Chondrocyte (in vitro differentiated cells): ENCODE measurements at regions not wholly inside any gene's neighbourhood (a gene's known extent, or its start where the extent isn't known, plus 50 kb on each side); places are given as distances from the start of the nearest gene placed in this dataset.
A peak's percentile ranks its signal among the peaks of the same experiment; 100 is the strongest.

Source experiments
- DNase-seq: peaks from one replicate; pipeline ENCODE4 v3.0.0; 2021; ENCODE audit warnings: mixed read lengths, low spot score
- H3K27ac Mint-ChIP-seq: one replicate; pipeline ENCODE4 v1.8.0; 2021; ENCODE audit warnings: mild to moderate bottlenecking, moderate library complexity, mixed read lengths; ENCODE audit not compliant: unreplicated experiment
- H3K27me3 Mint-ChIP-seq: 2 replicates; pipeline ENCODE4 v1.8.0; 2021; ENCODE audit warnings: low read depth, mixed read lengths
- H3K36me3 Mint-ChIP-seq: 2 replicates; pipeline ENCODE4 v1.8.0; 2021; ENCODE audit warnings: low read depth, mixed read lengths
- H3K4me1 Mint-ChIP-seq: 2 replicates; pipeline ENCODE4 v1.8.0; 2021; ENCODE audit warnings: low read depth, mild to moderate bottlenecking, mixed read lengths
- H3K4me3 Mint-ChIP-seq: one replicate; pipeline ENCODE4 v1.8.0; 2021; ENCODE audit warnings: mild to moderate bottlenecking, moderate library complexity, mixed read lengths; ENCODE audit not compliant: unreplicated experiment
- H3K9me3 Mint-ChIP-seq: 2 replicates; pipeline ENCODE4 v1.8.0; 2021; ENCODE audit warnings: low read depth, mixed read lengths
- CTCF ChIP-seq: fragments of 200-600 bp; sonication (generic); IDR thresholded peaks from 2 replicates; pipeline ENCODE4 v1.5.0; 2021; ENCODE audit warnings: antibody characterized with exemption, mild to moderate bottlenecking, moderate library complexity

GRCh38 chr9:13990331-13990730 lies 323.6 kb downstream of the NFIB start:
- H3K4me1 Mint-ChIP-seq = peaks cover 14% of the 10 kb centered on the region
- H3K27me3 Mint-ChIP-seq = no peaks in the 10 kb centered on the region
- no peak for TF ChIP-seq CTCF
- no peak overlapping the region for H3K27ac Mint-ChIP-seq
- H3K9me3 Mint-ChIP-seq = peaks cover 8% of the 10 kb centered on the region
- no peak for DNase-seq
- H3K4me3 Mint-ChIP-seq = no peak overlapping the region
- no peaks in the 10 kb centered on the region for H3K36me3 Mint-ChIP-seq

- TF ChIP-seq CTCF = no peak
- Mint-ChIP-seq H3K4me1 (peaks cover 14% of the 10 kb centered on the region), H3K4me3 (no peak overlapping the region), H3K27me3 (no peaks in the 10 kb centered on the region), H3K9me3 (peaks cover 8% of the 10 kb centered on the region), H3K36me3 (no peaks in the 10 kb centered on the region), H3K27ac (no peak overlapping the region)
- no peak for DNase-seq
Observed at GRCh38 chr9:13988944-13989343, 325.0 kb downstream of the NFIB start.

- no peak overlapping the region for H3K4me3 Mint-ChIP-seq
- DNase-seq = no peak
- no peak overlapping the region for H3K27ac Mint-ChIP-seq
- no peak for TF ChIP-seq CTCF
- H3K36me3 Mint-ChIP-seq = no peaks in the 10 kb centered on the region
- peaks cover 8% of the 10 kb centered on the region for H3K9me3 Mint-ChIP-seq
- no peaks in the 10 kb centered on the region for H3K27me3 Mint-ChIP-seq
- peaks cover 7% of the 10 kb centered on the region for H3K4me1 Mint-ChIP-seq
Observed at GRCh38 chr9:13983607-13984006, 330.3 kb downstream of the NFIB start.

- no peaks in the 10 kb centered on the region for H3K9me3 Mint-ChIP-seq
- H3K27me3 Mint-ChIP-seq = no peaks in the 10 kb centered on the region
- no peaks in the 10 kb centered on the region for H3K36me3 Mint-ChIP-seq
- no peak for TF ChIP-seq CTCF
- no peak for DNase-seq
- H3K4me1 Mint-ChIP-seq = peaks cover 38% of the 10 kb centered on the region
- H3K27ac Mint-ChIP-seq = no peak overlapping the region
- H3K4me3 Mint-ChIP-seq = no peak overlapping the region
Observed at GRCh38 chr9:13979941-13980318, 334.0 kb downstream of the NFIB start.

GRCh38 chr9:13975611-13976290 lies 338.2 kb downstream of the NFIB start:
- no peak for DNase-seq
- Mint-ChIP-seq H3K4me3 (no peak overlapping the region), H3K9me3 (no peaks in the 10 kb centered on the region), H3K4me1 (peaks cover 41% of the 10 kb centered on the region), H3K27me3 (no peaks in the 10 kb centered on the region), H3K36me3 (no peaks in the 10 kb centered on the region), H3K27ac (peak overlapping the region; percentile 28)
- no peak for TF ChIP-seq CTCF
